Progenitor cell of endocrine pancreas (in vitro differentiated cells): ENCODE measurements at regions not wholly inside any gene's neighbourhood (a gene's known extent, or its start where the extent isn't known, plus 50 kb on each side); places are given as distances from the start of the nearest gene placed in this dataset.

ENCODE experiments used
- DNase-seq: peaks from one replicate; pipeline ENCODE4 v3.0.0; 2021; ENCODE audit warnings: low spot score; ENCODE audit not compliant: unreplicated experiment
- H3K27ac Mint-ChIP-seq: 2 replicates; pipeline ENCODE4 v1.8.0; 2021; ENCODE audit warnings: mild to moderate bottlenecking, moderate library complexity, mixed read lengths
- H3K27me3 Mint-ChIP-seq: 2 replicates; pipeline ENCODE4 v1.8.0; 2021; ENCODE audit warnings: mixed read lengths
- H3K36me3 Mint-ChIP-seq: 2 replicates; pipeline ENCODE4 v1.8.0; 2022; ENCODE audit warnings: mixed read lengths; ENCODE audit not compliant: insufficient read depth
- H3K4me1 Mint-ChIP-seq: 2 replicates; pipeline ENCODE4 v1.8.0; 2021; ENCODE audit warnings: low read depth, mixed read lengths
- H3K4me3 Mint-ChIP-seq: 2 replicates; pipeline ENCODE4 v1.8.0; 2021; ENCODE audit warnings: low read depth, mild to moderate bottlenecking, moderate library complexity, mixed read lengths
- H3K9me3 Mint-ChIP-seq: 2 replicates; pipeline ENCODE4 v1.8.0; 2021; ENCODE audit warnings: low read depth, mixed read lengths
- CTCF ChIP-seq: fragments of 200-600 bp; sonication (generic); IDR thresholded peaks from one replicate; pipeline ENCODE4 v1.5.0; 2021; ENCODE audit warnings: antibody characterized with exemption, mild to moderate bottlenecking; ENCODE audit not compliant: unreplicated experiment

GRCh38 chr15:62711691-62712454, 330.7 kb upstream of the TPM1 start:
- no peak overlapping the region for H3K27ac Mint-ChIP-seq
- peaks cover 6% of the 10 kb centered on the region for H3K36me3 Mint-ChIP-seq
- no peak for TF ChIP-seq CTCF
- H3K4me1 Mint-ChIP-seq = no peaks in the 10 kb centered on the region
- H3K4me3 Mint-ChIP-seq = no peak overlapping the region
- H3K9me3 Mint-ChIP-seq = no peaks in the 10 kb centered on the region
- H3K27me3 Mint-ChIP-seq = no peaks in the 10 kb centered on the region
- no peak for DNase-seq

DNA sequence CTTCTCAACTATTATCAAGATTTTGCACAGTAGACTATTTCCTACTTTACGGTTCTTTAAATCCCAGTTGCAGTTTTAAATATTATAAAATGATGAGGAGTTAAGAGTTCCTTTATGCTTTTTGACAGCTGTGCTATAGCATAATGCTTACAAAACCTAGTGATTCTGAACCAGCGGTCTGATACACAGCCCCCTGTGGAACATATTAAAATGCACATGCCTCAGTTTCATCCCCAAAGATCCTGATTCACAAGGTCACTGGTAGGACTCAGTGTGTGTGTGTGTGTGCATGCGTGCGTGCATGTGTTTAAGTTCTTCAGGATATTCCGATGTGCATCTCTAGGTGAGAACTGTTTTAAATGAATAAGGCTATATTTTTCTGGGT, 330.1 kb upstream of the TPM1 start:
- no peaks in the 10 kb centered on the region for H3K4me1 Mint-ChIP-seq
- no peaks in the 10 kb centered on the region for H3K27me3 Mint-ChIP-seq
- H3K27ac Mint-ChIP-seq = no peak overlapping the region
- TF ChIP-seq CTCF = no peak
- no peaks in the 10 kb centered on the region for H3K9me3 Mint-ChIP-seq
- H3K4me3 Mint-ChIP-seq = no peak overlapping the region
- DNase-seq = no peak
- peaks cover 6% of the 10 kb centered on the region for H3K36me3 Mint-ChIP-seq

- no peak for DNase-seq
- Mint-ChIP-seq H3K9me3 (no peaks in the 10 kb centered on the region), H3K4me1 (no peaks in the 10 kb centered on the region), H3K4me3 (no peak overlapping the region), H3K36me3 (peaks cover 8% of the 10 kb centered on the region), H3K27ac (no peak overlapping the region), H3K27me3 (no peaks in the 10 kb centered on the region)
- TF ChIP-seq CTCF = no peak
These were observed 326.6 kb upstream of the TPM1 start for GRCh38 chr15:62715946-62716345.

DNA sequence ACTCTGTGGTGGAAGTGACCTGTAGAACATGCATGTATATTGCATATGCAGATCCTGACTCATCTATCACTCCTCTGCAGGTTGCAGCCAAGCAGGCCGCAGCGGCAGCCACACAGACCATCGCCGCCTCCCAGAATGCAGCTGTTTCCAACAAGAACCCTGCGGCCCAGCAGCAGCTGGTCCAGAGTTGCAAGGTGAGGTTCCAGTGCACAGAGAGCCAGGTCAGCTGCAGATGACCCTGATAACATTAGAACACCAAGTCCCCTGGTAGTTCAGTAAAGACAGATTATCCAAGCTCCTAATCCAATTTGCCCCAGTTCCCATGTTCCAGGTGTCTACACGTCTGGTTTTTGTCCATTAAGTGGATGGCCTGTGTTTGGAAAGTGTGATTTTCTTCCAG, 325.1 kb upstream of the TPM1 start:
- no peak overlapping the region for H3K27ac Mint-ChIP-seq
- no peak for TF ChIP-seq CTCF
- H3K4me1 Mint-ChIP-seq = no peaks in the 10 kb centered on the region
- no peaks in the 10 kb centered on the region for H3K9me3 Mint-ChIP-seq
- peaks cover 6% of the 10 kb centered on the region for H3K36me3 Mint-ChIP-seq
- no peak overlapping the region for H3K4me3 Mint-ChIP-seq
- DNase-seq = no peak
- no peaks in the 10 kb centered on the region for H3K27me3 Mint-ChIP-seq

- Mint-ChIP-seq H3K27me3 (no peaks in the 10 kb centered on the region), H3K9me3 (no peaks in the 10 kb centered on the region), H3K4me3 (no peak overlapping the region), H3K36me3 (peaks cover 8% of the 10 kb centered on the region), H3K4me1 (no peaks in the 10 kb centered on the region), H3K27ac (no peak overlapping the region)
- TF ChIP-seq CTCF = no peak
- DNase-seq = no peak
These were observed 323.2 kb upstream of the TPM1 start for GRCh38 chr15:62719316-62719715.
